ENCODE measurements at regions not wholly inside any gene's neighbourhood (a gene's known extent, or its start where the extent isn't known, plus 50 kb on each side); places are given as distances from the start of the nearest gene placed in this dataset.

DNA sequence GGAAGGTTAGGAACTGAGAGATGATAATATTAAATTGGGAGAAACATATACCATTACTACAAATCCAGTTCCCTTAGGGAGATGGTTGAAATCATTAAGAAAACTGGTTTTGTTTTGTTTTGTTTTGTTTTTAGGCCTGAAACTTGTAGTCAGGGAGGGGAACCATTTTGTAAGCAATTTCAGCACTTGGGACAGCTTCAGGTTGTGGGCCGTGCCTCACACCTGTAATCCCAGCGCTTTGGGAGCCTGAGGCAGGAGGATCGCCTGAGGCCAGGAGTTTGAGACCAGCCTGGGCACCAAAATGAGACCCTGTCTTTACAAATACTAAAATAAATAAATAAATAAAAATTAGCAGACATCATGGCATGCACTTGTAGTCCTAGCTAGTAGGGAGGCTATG, 694.3 kb upstream of the NR5A2 start:
- TF ChIP-seq TCF4 (CRISPR knock-in tag; IDR thresholded peaks at IDR 0.05; ENCODE audit: borderline replicate concordance) (no peak), ZFP30 (CRISPR knock-in tag; IDR thresholded peaks at IDR 0.05) (no peak), CSDC2 (CRISPR knock-in tag; IDR thresholded peaks at IDR 0.05) (no peak), PATZ1 (CRISPR knock-in tag; IDR thresholded peaks at IDR 0.05; ENCODE audit: borderline replicate concordance) (no peak)
- ATAC-seq = no peak

DNA sequence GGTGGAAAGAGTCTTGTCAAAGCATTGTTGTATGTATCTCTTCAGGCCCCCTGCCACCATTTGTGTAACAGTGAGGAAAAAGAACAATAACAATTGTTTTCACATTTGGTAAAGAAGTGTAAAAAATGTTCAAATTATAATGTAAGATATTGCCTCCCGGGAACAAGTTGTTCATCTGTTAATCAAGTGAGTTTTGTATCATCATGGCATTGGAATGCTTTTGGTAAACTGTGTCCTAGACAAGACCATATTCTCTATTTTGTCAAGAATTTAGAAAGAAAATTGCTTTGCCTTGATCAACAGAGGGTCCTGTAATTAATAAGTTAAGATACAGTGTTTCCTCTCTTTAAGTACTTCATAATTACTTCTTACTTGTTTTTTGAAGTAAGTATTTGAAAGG, 692.0 kb upstream of the NR5A2 start:
- TF ChIP-seq PATZ1 (CRISPR knock-in tag; IDR thresholded peaks at IDR 0.05; ENCODE audit: borderline replicate concordance) = no peak
- no peak for TF ChIP-seq ZNF565 (CRISPR knock-in tag; conservative IDR thresholded peaks at IDR 0.05; ENCODE audit: low read depth)
- no peak for TF ChIP-seq CSRNP3 (CRISPR knock-in tag; IDR thresholded peaks at IDR 0.05)
- no peak for TF ChIP-seq RARB (CRISPR knock-in tag; IDR thresholded peaks at IDR 0.05)
- TF ChIP-seq TSHZ2 (CRISPR knock-in tag; IDR thresholded peaks at IDR 0.05) = no peak
- TF ChIP-seq CREB5 (CRISPR knock-in tag; IDR thresholded peaks at IDR 0.05; ENCODE audit: low read depth) = no peak
- TF ChIP-seq SNAI2 (CRISPR knock-in tag; IDR thresholded peaks at IDR 0.05) = no peak
- no peak for TF ChIP-seq ZNF70 (CRISPR knock-in tag; IDR thresholded peaks at IDR 0.05)
- no peak for TF ChIP-seq ESRRG (CRISPR knock-in tag; IDR thresholded peaks at IDR 0.05)
- TF ChIP-seq ARNTL (CRISPR knock-in tag; IDR thresholded peaks at IDR 0.05; ENCODE audit: borderline replicate concordance, low read depth) = no peak
- TF ChIP-seq CSDC2 (CRISPR knock-in tag; IDR thresholded peaks at IDR 0.05) = no peak
- no peak for TF ChIP-seq TCF4 (CRISPR knock-in tag; IDR thresholded peaks at IDR 0.05; ENCODE audit: borderline replicate concordance)

GRCh38 chr1:199336745-199337640, 690.5 kb upstream of the NR5A2 start:
- ATAC-seq = no peak
- TF ChIP-seq ZNF8 (CRISPR knock-in tag; IDR thresholded peaks at IDR 0.05) (no peak), ZFP3 (CRISPR knock-in tag; IDR thresholded peaks at IDR 0.05) (no peak), RARB (CRISPR knock-in tag; IDR thresholded peaks at IDR 0.05) (no peak), GLIS3 (CRISPR knock-in tag; IDR thresholded peaks at IDR 0.05) (no peak), ARNTL (CRISPR knock-in tag; IDR thresholded peaks at IDR 0.05; ENCODE audit: borderline replicate concordance, low read depth) (no peak), TSHZ2 (CRISPR knock-in tag; IDR thresholded peaks at IDR 0.05) (no peak), CSDC2 (CRISPR knock-in tag; IDR thresholded peaks at IDR 0.05) (no peak), TOX (CRISPR knock-in tag; IDR thresholded peaks at IDR 0.05; ENCODE audit: borderline replicate concordance) (no peak), CREB5 (CRISPR knock-in tag; IDR thresholded peaks at IDR 0.05; ENCODE audit: low read depth) (no peak), ZFP30 (CRISPR knock-in tag; IDR thresholded peaks at IDR 0.05) (no peak), ZNF565 (CRISPR knock-in tag; conservative IDR thresholded peaks at IDR 0.05; ENCODE audit: low read depth) (no peak), TCF4 (CRISPR knock-in tag; IDR thresholded peaks at IDR 0.05; ENCODE audit: borderline replicate concordance) (no peak), ESRRG (CRISPR knock-in tag; IDR thresholded peaks at IDR 0.05) (no peak), PPARA (CRISPR knock-in tag; IDR thresholded peaks at IDR 0.05; ENCODE audit: borderline replicate concordance) (no peak), ZC3H10 (CRISPR knock-in tag; IDR thresholded peaks at IDR 0.05) (no peak), CSRNP3 (CRISPR knock-in tag; IDR thresholded peaks at IDR 0.05) (no peak)

More for the DNA sequence above, 692.0 kb upstream of the NR5A2 start:
- no peak for ATAC-seq
